Lower lobe of right lung (tissue), 2 donors: ENCODE measurements at regions not wholly inside any gene's neighbourhood (a gene's known extent, or its start where the extent isn't known, plus 50 kb on each side); places are given as distances from the start of the nearest gene placed in this dataset.

Experiments used
- ATAC-seq, 2 donors: fragments of 200-7000 bp; cut with Tn5 transposase; one replicate each; pipeline ENCODE4 v1.9.1; 2020 to 2022; ENCODE audit warnings: mild to moderate bottlenecking in 2 of 2, moderate library complexity in 2 of 2
- DNase-seq: peaks from one replicate; pipeline ENCODE4 v3.0.0-alpha.2; 2020
- H3K27ac ChIP-seq: fragments of 200-600 bp; one replicate; pipeline ENCODE4 v1.8.0; 2022
- H3K27me3 ChIP-seq: fragments of 200-600 bp; one replicate; pipeline ENCODE4 v1.8.0; 2022; ENCODE audit warnings: low read depth
- H3K36me3 ChIP-seq: fragments of 200-600 bp; one replicate; pipeline ENCODE4 v1.8.0; 2022; ENCODE audit warnings: mild to moderate bottlenecking
- H3K4me1 ChIP-seq: fragments of 200-600 bp; one replicate; pipeline ENCODE4 v1.8.0; 2022
- H3K4me3 ChIP-seq: fragments of 200-600 bp; one replicate; pipeline ENCODE4 v1.8.0; 2022; ENCODE audit warnings: mild to moderate bottlenecking
- H3K9me3 ChIP-seq: fragments of 200-600 bp; one replicate; pipeline ENCODE4 v1.8.0; 2022
- CTCF ChIP-seq: fragments of 200-600 bp; IDR thresholded peaks from one replicate; pipeline ENCODE4 v1.8.0; 2022; ENCODE audit warnings: antibody characterized with exemption, mild to moderate bottlenecking
- intact Hi-C: fragments of 100-400 bp; cut with DNase I; formaldehyde crosslinking; loops from one replicate; pipeline ENCODE4 v1.11.0; 2022
- donor health status: DM: no; HTN: yes; CAD: no; lungs with severe emphysema.

- no peak for TF ChIP-seq CTCF
- DNase-seq: peak; percentile 33
- intact Hi-C loops: no loop called here
Observed at GRCh38 chr11:119787074-119787461, 58.1 kb upstream of the NECTIN1 start.

GRCh38 chr11:119786431-119787073, 57.6 kb upstream of the NECTIN1 start:
- Histone ChIP-seq H3K4me1 (no peaks in the 10 kb centered on the region), H3K4me3 (no peak overlapping the region), H3K27me3 (peaks cover 19% of the 10 kb centered on the region), H3K9me3 (no peaks in the 10 kb centered on the region), H3K27ac (no peak overlapping the region), H3K36me3 (no peaks in the 10 kb centered on the region)
- intact Hi-C loops: no loop called here
- ATAC-seq: no peak
- no peak for TF ChIP-seq CTCF
- peak; percentile 23 for DNase-seq

More at GRCh38 chr11:119787074-119787461, 58.1 kb upstream of the NECTIN1 start:
- Histone ChIP-seq H3K4me1 (no peaks in the 10 kb centered on the region), H3K36me3 (no peaks in the 10 kb centered on the region), H3K27ac (no peak overlapping the region), H3K9me3 (no peaks in the 10 kb centered on the region), H3K4me3 (no peak overlapping the region), H3K27me3 (peaks cover 17% of the 10 kb centered on the region)
- no peak for ATAC-seq

GRCh38 chr11:119785131-119785530, 56.1 kb upstream of the NECTIN1 start:
- Histone ChIP-seq H3K27me3 (peaks cover 12% of the 10 kb centered on the region), H3K4me3 (no peak overlapping the region), H3K9me3 (no peaks in the 10 kb centered on the region), H3K27ac (no peak overlapping the region), H3K36me3 (no peaks in the 10 kb centered on the region), H3K4me1 (no peaks in the 10 kb centered on the region)
- ATAC-seq (no peak), DNase-seq (peak; percentile 7)
- no peak for TF ChIP-seq CTCF
- intact Hi-C loops: no loop called here

GRCh38 chr11:119784421-119784820, 55.4 kb upstream of the NECTIN1 start:
- H3K4me1 ChIP-seq: no peaks in the 10 kb centered on the region
- DNase-seq (peak; percentile 15), ATAC-seq (no peak)
- no peak overlapping the region for H3K27ac ChIP-seq
- H3K9me3 ChIP-seq: no peaks in the 10 kb centered on the region
- H3K36me3 ChIP-seq: no peaks in the 10 kb centered on the region
- no peak for TF ChIP-seq CTCF
- intact Hi-C loops: no loop called here
- no peak overlapping the region for H3K4me3 ChIP-seq
- peaks cover 12% of the 10 kb centered on the region for H3K27me3 ChIP-seq

GRCh38 chr11:119783466-119784400, 54.7 kb upstream of the NECTIN1 start:
- no peak for TF ChIP-seq CTCF
- H3K36me3 ChIP-seq: no peaks in the 10 kb centered on the region
- H3K4me3 ChIP-seq: no peak overlapping the region
- no peaks in the 10 kb centered on the region for H3K4me1 ChIP-seq
- ATAC-seq (no peak), DNase-seq (peak; percentile 14)
- intact Hi-C loops: no loop called here
- no peak overlapping the region for H3K27ac ChIP-seq
- H3K9me3 ChIP-seq: no peaks in the 10 kb centered on the region
- peaks cover 12% of the 10 kb centered on the region for H3K27me3 ChIP-seq
